HCT116 (cell line): ENCODE measurements at regions not wholly inside any gene's neighbourhood (a gene's known extent, or its start where the extent isn't known, plus 50 kb on each side); places are given as distances from the start of the nearest gene placed in this dataset.

Experiments used
- ATAC-seq: fragments of 200-7000 bp; cut with Tn5 transposase; 2 replicates; pipeline ENCODE4 v1.9.1; 2020; ENCODE audit warnings: mild to moderate bottlenecking, moderate library complexity
- BruUV-seq: library from RNA; stranded (reverse); fragments of 400-500 nt; replicated peaks from 2 replicates; lab custom pipeline; 2021; lab: Mats Ljungman, UMichigan
- CTCF ChIA-PET: fragments of 300-600 bp; sonication (Branson Sonifier 250); formaldehyde crosslinking; loops from one replicate; lab custom pipeline; 2021; ENCODE audit warnings: antibody characterized with exemption; lab: Charles Lee
- POLR2A ChIA-PET: fragments of 300-600, 350-600 bp; sonication (Branson Sonifier 250); formaldehyde crosslinking; loops from one replicate; lab custom pipeline; 2021; ENCODE audit warnings: antibody characterized with exemption; lab: Charles Lee
- RAD21 ChIA-PET, 2 experiments: fragments of 300-600 bp; sonication (Branson Sonifier 250); formaldehyde crosslinking; loops; one replicate each; lab custom pipeline; 2023; ENCODE audit warnings: low total read pairs in 2 of 2; ENCODE audit not compliant: uncharacterized antibody in 2 of 2, unreplicated experiment in 2 of 2, low non-redundant PET in 1 of 2; lab: Charles Lee
- DNase-seq: peaks from one replicate; pipeline ENCODE4 v3.0.0-alpha.2; 2010; ENCODE audit warnings: low read depth, low spot score
- H2AFZ ChIP-seq: fragments of 200-600 bp; shearing (Covaris generic), sonication (generic); 2 replicates; pipeline ENCODE4 v1.6.1; 2017; ENCODE audit warnings: low read depth, mixed run types, mixed read lengths, antibody characterized with exemption, low read length; ENCODE audit not compliant: poor library complexity, severe bottlenecking
- H3K27ac ChIP-seq: 2 replicates; pipeline ENCODE4 v1.5.1; 2012; ENCODE audit warnings: low read depth, low read length
- H3K27me3 ChIP-seq: fragments of 200-600 bp; sonication (generic); 2 replicates; pipeline ENCODE4 v1.6.1; 2016; ENCODE audit warnings: mixed run types, low read length, mixed read lengths; ENCODE audit not compliant: insufficient read depth
- H3K36me3 ChIP-seq, 2 experiments: fragments of 200-500 bp in 1 of 2; fragments of 200-600 bp in 1 of 2; sonication (Bioruptor generic) in 1 of 2; sonication (generic) in 1 of 2; 2 replicates each; pipeline versions ENCODE4 v1.5.1 to v1.6.1; 2014 to 2016; ENCODE audit warnings: low read length in 2 of 2, inconsistent platforms in 1 of 2, mixed read lengths in 1 of 2, mixed run types in 1 of 2; ENCODE audit not compliant: insufficient read depth in 2 of 2, control insufficient read depth in 1 of 2
- H3K4me1 ChIP-seq, 2 experiments: fragments of 200-600 bp in 1 of 2; sonication (generic) in 1 of 2; 2 replicates each; pipeline versions ENCODE4 v1.5.1 to v1.6.1; 2012 to 2017; ENCODE audit warnings: low read length in 2 of 2, inconsistent platforms in 1 of 2, mild to moderate bottlenecking in 1 of 2, mixed read lengths in 1 of 2, mixed run types in 1 of 2, moderate library complexity in 1 of 2; ENCODE audit not compliant: insufficient read depth in 2 of 2, control insufficient read depth in 1 of 2
- H3K4me2 ChIP-seq: fragments of 200-600 bp; sonication (generic); 2 replicates; pipeline ENCODE4 v1.6.1; 2017; ENCODE audit warnings: mixed run types, low read length, mixed read lengths
- H3K4me3 ChIP-seq, 2 experiments: fragments of 200-600 bp in 1 of 2; sonication (generic) in 1 of 2; replicated peaks in 1 of 2; 2 replicates each; pipeline ENCODE4 v1.5.1; 2011 to 2016; ENCODE audit warnings: low read length in 2 of 2, control low read depth in 1 of 2, low read depth in 1 of 2, mild to moderate bottlenecking in 1 of 2, mixed read lengths in 1 of 2, mixed run types in 1 of 2
- H3K79me2 ChIP-seq: fragments of 200-600 bp; sonication (generic); 2 replicates; pipeline ENCODE4 v1.6.1; 2017; ENCODE audit warnings: mild to moderate bottlenecking, mixed run types, low read length, moderate library complexity, mixed read lengths; ENCODE audit not compliant: insufficient read depth
- H3K9ac ChIP-seq: fragments of 200-600 bp; sonication (generic); 2 replicates; pipeline ENCODE4 v1.6.1; 2016; ENCODE audit warnings: low read length, mixed read lengths
- H3K9me2 ChIP-seq: fragments of 200-600 bp; sonication (generic), shearing (Covaris generic); 2 replicates; pipeline ENCODE4 v1.6.1; 2017; ENCODE audit warnings: mixed run types, mild to moderate bottlenecking, moderate library complexity; ENCODE audit not compliant: insufficient read depth
- H3K9me3 ChIP-seq, 2 experiments: fragments of 200-500 bp in 1 of 2; fragments of 200-600 bp in 1 of 2; sonication (Bioruptor generic) in 1 of 2; sonication (generic) in 1 of 2; 2 replicates each; pipeline ENCODE4 v1.6.1; 2014 to 2017; ENCODE audit warnings: low read length in 2 of 2, mixed read lengths in 2 of 2, inconsistent platforms in 1 of 2, low read depth in 1 of 2, mild to moderate bottlenecking in 1 of 2, mixed run types in 1 of 2, moderate library complexity in 1 of 2; ENCODE audit not compliant: control insufficient read depth in 1 of 2, insufficient read depth in 1 of 2
- H4K20me1 ChIP-seq: fragments of 200-600 bp; sonication (generic), shearing (Covaris generic); 2 replicates; pipeline ENCODE4 v1.6.1; 2017; ENCODE audit warnings: mixed run types, mild to moderate bottlenecking, moderate library complexity; ENCODE audit not compliant: insufficient read depth
- ELF1 ChIP-seq: IDR thresholded peaks from 2 replicates; pipeline ENCODE4 v1.6.1; 2012; ENCODE audit warnings: low read depth, borderline replicate concordance
- EZH2 ChIP-seq: fragments of 200-600 bp; sonication (generic); IDR thresholded peaks from 2 replicates; pipeline ENCODE4 v1.6.1; 2017; ENCODE audit warnings: antibody characterized with exemption, mixed run types
- EZH2phosphoT487 ChIP-seq: fragments of 200-600 bp; IDR thresholded peaks from 2 replicates; pipeline ENCODE4 v1.6.1; 2018; ENCODE audit warnings: antibody characterized with exemption, borderline replicate concordance
- POLR2AphosphoS5 ChIP-seq: IDR thresholded peaks from 2 replicates; pipeline ENCODE4 v1.6.1; 2011; ENCODE audit warnings: mild to moderate bottlenecking, low read depth, low read length, moderate library complexity
- SIN3A ChIP-seq: IDR thresholded peaks from 2 replicates; pipeline ENCODE4 v1.6.1; 2012; ENCODE audit warnings: low read depth
- ZFX ChIP-seq: fragments of 450-650 bp; IDR thresholded peaks from 2 replicates; pipeline ENCODE4 v1.6.1; 2017
- intact Hi-C: fragments of 100-400 bp; cut with micrococcal nuclease; formaldehyde crosslinking; loops from 2 replicates; pipeline ENCODE4 v1.10.0; 2022
- TF ChIP-seq, protein P1 (sequence below): IDR thresholded peaks from 2 replicates; pipeline ENCODE4 v1.6.1; 2012; ENCODE audit warnings: low read depth
- TF ChIP-seq, protein P2 (sequence below): IDR thresholded peaks from 2 replicates; pipeline ENCODE4 v1.6.1; 2012

DNA sequence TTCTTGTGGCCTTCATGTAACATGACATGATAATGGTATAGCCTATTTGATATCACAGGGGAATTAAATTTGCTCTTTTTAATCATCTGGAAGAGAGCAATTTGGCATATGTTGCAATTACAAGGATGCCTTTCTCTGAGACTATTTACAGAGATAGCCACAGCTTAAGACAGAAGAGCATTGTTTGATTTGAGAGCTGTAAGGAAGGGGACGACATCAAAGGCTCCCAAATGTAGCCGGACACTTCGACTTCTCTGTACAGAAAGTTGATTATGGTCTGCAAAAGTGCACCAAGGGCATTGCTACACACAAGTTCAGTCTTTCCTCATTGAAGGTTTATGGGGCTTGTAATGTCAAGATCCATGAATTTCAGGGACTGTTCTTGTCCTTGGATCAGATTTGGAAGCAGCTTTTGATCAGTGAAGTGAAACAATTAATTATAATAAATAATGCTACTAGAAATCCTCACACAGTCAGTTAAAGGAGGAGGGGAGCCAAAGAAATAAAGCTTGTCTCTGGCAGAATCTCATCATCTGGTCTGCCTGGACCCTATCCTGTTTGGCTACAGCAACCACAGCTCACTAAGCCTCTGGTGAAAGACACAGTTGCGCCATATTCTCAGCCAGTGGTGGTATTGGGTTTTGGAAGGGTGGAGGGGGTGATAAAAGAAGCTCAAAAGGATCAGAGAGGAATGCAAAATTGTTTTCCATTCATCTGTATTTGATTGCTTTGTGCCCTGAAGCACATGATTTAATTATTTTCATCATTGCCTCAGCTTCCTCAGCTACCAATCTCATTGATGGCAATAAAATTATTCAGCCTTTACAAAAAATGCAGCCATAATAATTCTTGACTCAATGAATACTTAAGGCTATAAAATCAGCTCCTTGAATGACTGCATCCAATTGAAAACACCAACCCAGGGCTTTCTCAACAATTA is 654.3 kb upstream of the LCORL start:
- BruUV-seq, result no TSS peak
- CTCF ChIA-PET, result no interaction called here

More for the DNA sequence above, 654.3 kb upstream of the LCORL start:
- H3K4me2 ChIP-seq, result no peak overlapping the region
- H3K4me1 ChIP-seq, result no peaks in the 10 kb centered on the region
- ATAC-seq (no peak), DNase-seq (no peak)
- ChIA-PET RAD21 (no interaction called here), POLR2A (no interaction called here)
- H3K9ac ChIP-seq, result no peak overlapping the region
- TF ChIP-seq EZH2phosphoT487 (no peak), ELF1 (no peak), ZFX (no peak), POLR2AphosphoS5 (no peak), EZH2 (no peak), SIN3A (no peak)
- TF ChIP-seq, protein P1, sequence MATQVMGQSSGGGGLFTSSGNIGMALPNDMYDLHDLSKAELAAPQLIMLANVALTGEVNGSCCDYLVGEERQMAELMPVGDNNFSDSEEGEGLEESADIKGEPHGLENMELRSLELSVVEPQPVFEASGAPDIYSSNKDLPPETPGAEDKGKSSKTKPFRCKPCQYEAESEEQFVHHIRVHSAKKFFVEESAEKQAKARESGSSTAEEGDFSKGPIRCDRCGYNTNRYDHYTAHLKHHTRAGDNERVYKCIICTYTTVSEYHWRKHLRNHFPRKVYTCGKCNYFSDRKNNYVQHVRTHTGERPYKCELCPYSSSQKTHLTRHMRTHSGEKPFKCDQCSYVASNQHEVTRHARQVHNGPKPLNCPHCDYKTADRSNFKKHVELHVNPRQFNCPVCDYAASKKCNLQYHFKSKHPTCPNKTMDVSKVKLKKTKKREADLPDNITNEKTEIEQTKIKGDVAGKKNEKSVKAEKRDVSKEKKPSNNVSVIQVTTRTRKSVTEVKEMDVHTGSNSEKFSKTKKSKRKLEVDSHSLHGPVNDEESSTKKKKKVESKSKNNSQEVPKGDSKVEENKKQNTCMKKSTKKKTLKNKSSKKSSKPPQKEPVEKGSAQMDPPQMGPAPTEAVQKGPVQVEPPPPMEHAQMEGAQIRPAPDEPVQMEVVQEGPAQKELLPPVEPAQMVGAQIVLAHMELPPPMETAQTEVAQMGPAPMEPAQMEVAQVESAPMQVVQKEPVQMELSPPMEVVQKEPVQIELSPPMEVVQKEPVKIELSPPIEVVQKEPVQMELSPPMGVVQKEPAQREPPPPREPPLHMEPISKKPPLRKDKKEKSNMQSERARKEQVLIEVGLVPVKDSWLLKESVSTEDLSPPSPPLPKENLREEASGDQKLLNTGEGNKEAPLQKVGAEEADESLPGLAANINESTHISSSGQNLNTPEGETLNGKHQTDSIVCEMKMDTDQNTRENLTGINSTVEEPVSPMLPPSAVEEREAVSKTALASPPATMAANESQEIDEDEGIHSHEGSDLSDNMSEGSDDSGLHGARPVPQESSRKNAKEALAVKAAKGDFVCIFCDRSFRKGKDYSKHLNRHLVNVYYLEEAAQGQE, result no peak
- TF ChIP-seq, protein P2, sequence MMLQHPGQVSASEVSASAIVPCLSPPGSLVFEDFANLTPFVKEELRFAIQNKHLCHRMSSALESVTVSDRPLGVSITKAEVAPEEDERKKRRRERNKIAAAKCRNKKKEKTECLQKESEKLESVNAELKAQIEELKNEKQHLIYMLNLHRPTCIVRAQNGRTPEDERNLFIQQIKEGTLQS, result no peak
- no peak overlapping the region for H2AFZ ChIP-seq
- no peaks in the 10 kb centered on the region for H3K79me2 ChIP-seq
- intact Hi-C loops, result no loop called here
- H3K9me3 ChIP-seq, result no peaks in the 10 kb centered on the region
- no peaks in the 10 kb centered on the region for H3K9me2 ChIP-seq
- H3K36me3 ChIP-seq, result no peaks in the 10 kb centered on the region
- H3K27me3 ChIP-seq, result peaks cover 6% of the 10 kb centered on the region; the same call in 1 of the 2 replicates
- H3K4me3 ChIP-seq, result no peak overlapping the region
- no peaks in the 10 kb centered on the region for H4K20me1 ChIP-seq
- no peak overlapping the region for H3K27ac ChIP-seq
